ENCODE measurements at regions not wholly inside any gene's neighbourhood (a gene's known extent, or its start where the extent isn't known, plus 50 kb on each side); places are given as distances from the start of the nearest gene placed in this dataset.
"Not testable (repeated sequence)": the region's sequence is repeated elsewhere in the genome, so short reads cannot be mapped to it uniquely, and the experiment has no call there.

GRCh38 chr2:185245216-185245615 is 493.4 kb upstream of the FSIP2 start:
- H3K27ac Mint-ChIP-seq: no peak overlapping the region
- no peak for DNase-seq (ENCODE audit: low spot score)
- no peak overlapping the region for H3K4me3 Mint-ChIP-seq
- ATAC-seq: no peak
- H3K36me3 Mint-ChIP-seq: peaks cover 5% of the 10 kb centered on the region
- no peaks in the 10 kb centered on the region for H3K4me1 Mint-ChIP-seq (ENCODE audit: low read depth in 2 of 2)
- no peaks in the 10 kb centered on the region for H3K27me3 Mint-ChIP-seq
- H3K9me3 Mint-ChIP-seq: peaks cover 11% of the 10 kb centered on the region

- no peak for DNase-seq (ENCODE audit: low spot score)
- no peaks in the 10 kb centered on the region for H3K4me1 Mint-ChIP-seq (ENCODE audit: low read depth in 2 of 2)
- H3K4me3 Mint-ChIP-seq: no peak overlapping the region
- H3K27ac Mint-ChIP-seq: no peak overlapping the region
- H3K27me3 Mint-ChIP-seq: no peaks in the 10 kb centered on the region
- peaks cover 11% of the 10 kb centered on the region for H3K9me3 Mint-ChIP-seq
- no peak for ATAC-seq
- H3K36me3 Mint-ChIP-seq: peaks cover 5% of the 10 kb centered on the region
Measured at GRCh38 chr2:185245806-185246205, 492.8 kb upstream of the FSIP2 start.

- H3K27me3 Mint-ChIP-seq: no peaks in the 10 kb centered on the region
- ATAC-seq: no peak
- no peak overlapping the region for H3K27ac Mint-ChIP-seq
- peaks cover 11% of the 10 kb centered on the region for H3K9me3 Mint-ChIP-seq
- no peaks in the 10 kb centered on the region for H3K4me1 Mint-ChIP-seq (ENCODE audit: low read depth in 2 of 2)
- no peak for DNase-seq (ENCODE audit: low spot score)
- peaks cover 5% of the 10 kb centered on the region for H3K36me3 Mint-ChIP-seq
- H3K4me3 Mint-ChIP-seq: no peak overlapping the region
Measured at GRCh38 chr2:185246717-185247116, 491.9 kb upstream of the FSIP2 start.

- DNase-seq (ENCODE audit: low spot score) (no peak), ATAC-seq (no peak)
- Mint-ChIP-seq H3K27ac (no peak overlapping the region), H3K4me3 (no peak overlapping the region), H3K4me1 (ENCODE audit: low read depth in 2 of 2) (no peaks in the 10 kb centered on the region), H3K27me3 (no peaks in the 10 kb centered on the region), H3K9me3 (peaks cover 9% of the 10 kb centered on the region), H3K36me3 (no peaks in the 10 kb centered on the region)
Measured at GRCh38 chr2:185255566-185255965, 483.0 kb upstream of the FSIP2 start.

- Mint-ChIP-seq H3K9me3 (peaks cover 7% of the 10 kb centered on the region), H3K4me3 (no peak overlapping the region), H3K36me3 (peaks cover 4% of the 10 kb centered on the region), H3K27me3 (no peaks in the 10 kb centered on the region), H3K27ac (no peak overlapping the region), H3K4me1 (ENCODE audit: low read depth in 2 of 2) (no peaks in the 10 kb centered on the region)
- ATAC-seq (no peak), DNase-seq (ENCODE audit: low spot score) (no peak)
Measured at GRCh38 chr2:185265747-185266146, 472.9 kb upstream of the FSIP2 start.

- ATAC-seq (no peak), DNase-seq (ENCODE audit: low spot score) (no peak)
- Mint-ChIP-seq H3K27me3 (no peaks in the 10 kb centered on the region), H3K9me3 (peaks cover 8% of the 10 kb centered on the region), H3K4me1 (ENCODE audit: low read depth in 2 of 2) (no peaks in the 10 kb centered on the region), H3K27ac (no peak overlapping the region), H3K36me3 (peaks cover 4% of the 10 kb centered on the region), H3K4me3 (no peak overlapping the region)
Measured at GRCh38 chr2:185268651-185269050, 470.0 kb upstream of the FSIP2 start.

GRCh38 chr2:185274718-185275484 is 463.7 kb upstream of the FSIP2 start:
- Mint-ChIP-seq H3K4me3 (no peak overlapping the region), H3K4me1 (ENCODE audit: low read depth in 2 of 2) (no peaks in the 10 kb centered on the region), H3K36me3 (no peaks in the 10 kb centered on the region), H3K9me3 (peaks cover 10% of the 10 kb centered on the region), H3K27me3 (no peaks in the 10 kb centered on the region), H3K27ac (no peak overlapping the region)
- ATAC-seq (no peak), DNase-seq (ENCODE audit: low spot score) (no peak)

GRCh38 chr2:185275979-185276378 is 462.6 kb upstream of the FSIP2 start:
- not testable (repeated sequence) for H3K4me1 Mint-ChIP-seq (ENCODE audit: low read depth in 2 of 2); DNase-seq (ENCODE audit: low spot score); H3K27me3 Mint-ChIP-seq; H3K36me3 Mint-ChIP-seq; H3K27ac Mint-ChIP-seq; H3K4me3 Mint-ChIP-seq; ATAC-seq
- peaks cover 10% of the 10 kb centered on the region for H3K9me3 Mint-ChIP-seq

GRCh38 chr2:185278761-185279160 is 459.8 kb upstream of the FSIP2 start:
- Mint-ChIP-seq H3K4me3 (no peak overlapping the region), H3K9me3 (peaks cover 7% of the 10 kb centered on the region), H3K27me3 (no peaks in the 10 kb centered on the region), H3K36me3 (no peaks in the 10 kb centered on the region), H3K4me1 (ENCODE audit: low read depth in 2 of 2) (no peaks in the 10 kb centered on the region), H3K27ac (no peak overlapping the region)
- ATAC-seq (no peak), DNase-seq (ENCODE audit: low spot score) (no peak)

GRCh38 chr2:185279999-185280398 is 458.6 kb upstream of the FSIP2 start:
- no peaks in the 10 kb centered on the region for H3K4me1 Mint-ChIP-seq (ENCODE audit: low read depth in 2 of 2)
- no peak for ATAC-seq
- H3K4me3 Mint-ChIP-seq: no peak overlapping the region
- DNase-seq (ENCODE audit: low spot score): no peak
- no peaks in the 10 kb centered on the region for H3K27me3 Mint-ChIP-seq
- peaks cover 3% of the 10 kb centered on the region for H3K9me3 Mint-ChIP-seq
- no peaks in the 10 kb centered on the region for H3K36me3 Mint-ChIP-seq
- H3K27ac Mint-ChIP-seq: no peak overlapping the region

GRCh38 chr2:185284696-185285095 is 453.9 kb upstream of the FSIP2 start:
- Mint-ChIP-seq H3K36me3 (no peaks in the 10 kb centered on the region), H3K27me3 (no peaks in the 10 kb centered on the region), H3K4me1 (ENCODE audit: low read depth in 2 of 2) (no peaks in the 10 kb centered on the region), H3K4me3 (no peak overlapping the region), H3K27ac (no peak overlapping the region), H3K9me3 (peaks cover 2% of the 10 kb centered on the region)
- no peak for ATAC-seq
- DNase-seq (ENCODE audit: low spot score): no peak

- not testable (repeated sequence) for H3K4me1 Mint-ChIP-seq (ENCODE audit: low read depth in 2 of 2); ATAC-seq; H3K9me3 Mint-ChIP-seq; DNase-seq (ENCODE audit: low spot score); H3K4me3 Mint-ChIP-seq; H3K27ac Mint-ChIP-seq; H3K27me3 Mint-ChIP-seq; H3K36me3 Mint-ChIP-seq
Measured at GRCh38 chr2:185290012-185290411, 448.6 kb upstream of the FSIP2 start.

GRCh38 chr2:185291035-185291647 is 447.5 kb upstream of the FSIP2 start:
- Mint-ChIP-seq H3K4me1 (ENCODE audit: low read depth in 2 of 2) (no peaks in the 10 kb centered on the region), H3K4me3 (no peak overlapping the region), H3K9me3 (peaks cover 6% of the 10 kb centered on the region), H3K27ac (no peak overlapping the region), H3K36me3 (peaks cover 6% of the 10 kb centered on the region), H3K27me3 (no peaks in the 10 kb centered on the region)
- ATAC-seq (no peak), DNase-seq (ENCODE audit: low spot score) (no peak)

GRCh38 chr2:185299867-185300266 is 438.7 kb upstream of the FSIP2 start:
- no peak overlapping the region for H3K27ac Mint-ChIP-seq
- ATAC-seq: no peak
- H3K27me3 Mint-ChIP-seq: no peaks in the 10 kb centered on the region
- peaks cover 7% of the 10 kb centered on the region for H3K36me3 Mint-ChIP-seq
- no peak overlapping the region for H3K4me3 Mint-ChIP-seq
- H3K4me1 Mint-ChIP-seq (ENCODE audit: low read depth in 2 of 2): no peaks in the 10 kb centered on the region
- no peak for DNase-seq (ENCODE audit: low spot score)
- peaks cover 5% of the 10 kb centered on the region for H3K9me3 Mint-ChIP-seq

GRCh38 chr2:185306119-185306518 is 432.5 kb upstream of the FSIP2 start:
- Mint-ChIP-seq H3K27ac (no peak overlapping the region), H3K4me3 (no peak overlapping the region), H3K4me1 (ENCODE audit: low read depth in 2 of 2) (no peaks in the 10 kb centered on the region), H3K36me3 (peaks cover 10% of the 10 kb centered on the region), H3K9me3 (peaks cover 11% of the 10 kb centered on the region), H3K27me3 (no peaks in the 10 kb centered on the region)
- DNase-seq (ENCODE audit: low spot score) (no peak), ATAC-seq (no peak)

All from natural killer cell treated with Interleukin-12 subunit alpha and Interleukin-12 subunit beta and Interleukin-15 and Interleukin-18, amount 100 ng/mL, for 72 hours (primary cell).